Smooth muscle cell (in vitro differentiated cells): ENCODE measurements at regions not wholly inside any gene's neighbourhood (a gene's known extent, or its start where the extent isn't known, plus 50 kb on each side); places are given as distances from the start of the nearest gene placed in this dataset.

Source experiments
- DNase-seq: peaks from one replicate; lab custom pipeline; 2025; ENCODE audit not compliant: unreplicated experiment; lab: John Stamatoyannopoulos, UW
- H2AFZ ChIP-seq: fragments of 200-600 bp; sonication (generic); 2 replicates; pipeline ENCODE4 v1.6.0; 2016; ENCODE audit warnings: antibody characterized with exemption, low read depth, mild to moderate bottlenecking
- H3F3A ChIP-seq: fragments of 200-600 bp; sonication (generic); 2 replicates; pipeline ENCODE4 v1.6.0; 2017; ENCODE audit warnings: antibody characterized with exemption, low read depth
- H3K27ac ChIP-seq: fragments of 200-600 bp; sonication (generic); 2 replicates; pipeline ENCODE4 v1.5.1; 2016; ENCODE audit warnings: low read depth, mild to moderate bottlenecking
- H3K27me3 ChIP-seq: fragments of 200-600 bp; sonication (generic); 2 replicates; pipeline ENCODE4 v1.6.1; 2016; ENCODE audit warnings: low read depth, mild to moderate bottlenecking
- H3K36me3 ChIP-seq: fragments of 200-600 bp; sonication (generic); 2 replicates; pipeline ENCODE4 v1.5.1; 2016; ENCODE audit warnings: low read depth
- H3K4me1 ChIP-seq: fragments of 200-600 bp; sonication (generic); 2 replicates; pipeline ENCODE4 v1.5.1; 2016; ENCODE audit warnings: low read depth
- H3K4me2 ChIP-seq: fragments of 200-600 bp; sonication (generic); 2 replicates; pipeline ENCODE4 v1.6.0; 2016; ENCODE audit warnings: mild to moderate bottlenecking
- H3K4me3 ChIP-seq: fragments of 200-600 bp; sonication (generic); 2 replicates; pipeline ENCODE4 v1.5.1; 2016; ENCODE audit warnings: mild to moderate bottlenecking
- H3K79me2 ChIP-seq: fragments of 200-600 bp; sonication (generic); 2 replicates; pipeline ENCODE4 v1.6.0; 2016; ENCODE audit warnings: low read depth, mild to moderate bottlenecking
- H3K9ac ChIP-seq: fragments of 200-600 bp; sonication (generic); 2 replicates; pipeline ENCODE4 v1.6.0; 2016; ENCODE audit warnings: low read depth
- H3K9me3 ChIP-seq: fragments of 200-600 bp; sonication (generic); replicated peaks from 2 replicates; pipeline ENCODE4 v1.5.1; 2016; ENCODE audit warnings: low read depth
- H4K20me1 ChIP-seq: fragments of 200-600 bp; sonication (generic); 2 replicates; pipeline ENCODE4 v1.6.0; 2016; ENCODE audit warnings: low read depth
- CTCF ChIP-seq: fragments of 200-600 bp; sonication (generic); IDR thresholded peaks from 2 replicates; pipeline ENCODE4 v1.5.1; 2017; ENCODE audit warnings: borderline replicate concordance, mild to moderate bottlenecking, antibody characterized with exemption; ENCODE audit not compliant: insufficient read depth, poor library complexity, severe bottlenecking
- WGBS: methylation state at CpG from one replicate; pipeline ENCODE4 v1.1.7; 2016; ENCODE audit warnings: low lambda C conversion rate; 5-methylcytosine and 5-hydroxymethylcytosine counted together

GRCh38 chr9:126225611-126226609 is 100.7 kb upstream of the MVB12B start:
- DNase-seq, result no peak

GRCh38 chr9:126226991-126227936 is 99.4 kb upstream of the MVB12B start:
- H3K27me3 ChIP-seq, result peaks cover 75% of the 10 kb centered on the region
- DNase-seq, result no peak
- TF ChIP-seq CTCF, result no peak
- no peak overlapping the region for H3K4me2 ChIP-seq
- H3K4me1 ChIP-seq, result no peaks in the 10 kb centered on the region
- H4K20me1 ChIP-seq, result no peaks in the 10 kb centered on the region
- no peaks in the 10 kb centered on the region for H3F3A ChIP-seq
- no peak overlapping the region for H3K4me3 ChIP-seq
- no peaks in the 10 kb centered on the region for H3K79me2 ChIP-seq
- no peaks in the 10 kb centered on the region for H3K9me3 ChIP-seq
- no peak overlapping the region for H3K9ac ChIP-seq
- H3K36me3 ChIP-seq, result no peaks in the 10 kb centered on the region
- H3K27ac ChIP-seq, result no peak overlapping the region
- no peak overlapping the region for H2AFZ ChIP-seq
- 69% methylated on average over 27 of the region's 27 CpGs for WGBS

More at GRCh38 chr9:126225611-126226609, 100.7 kb upstream of the MVB12B start:
- no peak overlapping the region for H3K27ac ChIP-seq
- peaks cover 75% of the 10 kb centered on the region for H3K27me3 ChIP-seq
- no peaks in the 10 kb centered on the region for H3K9me3 ChIP-seq
- H3K4me3 ChIP-seq, result no peak overlapping the region
- H3K79me2 ChIP-seq, result no peaks in the 10 kb centered on the region
- H3F3A ChIP-seq, result no peaks in the 10 kb centered on the region
- no peaks in the 10 kb centered on the region for H3K4me1 ChIP-seq
- no peak overlapping the region for H3K4me2 ChIP-seq
- no peaks in the 10 kb centered on the region for H4K20me1 ChIP-seq
- H2AFZ ChIP-seq, result no peak overlapping the region
- TF ChIP-seq CTCF, result no peak
- WGBS, result 86% methylated on average over 17 of the region's 18 CpGs
- no peaks in the 10 kb centered on the region for H3K36me3 ChIP-seq
- H3K9ac ChIP-seq, result no peak overlapping the region

GRCh38 chr9:126228111-126228780 is 98.4 kb upstream of the MVB12B start:
- peaks cover 67% of the 10 kb centered on the region for H3K27me3 ChIP-seq
- no peaks in the 10 kb centered on the region for H3K36me3 ChIP-seq
- DNase-seq, result no peak
- no peaks in the 10 kb centered on the region for H3K9me3 ChIP-seq
- no peaks in the 10 kb centered on the region for H3F3A ChIP-seq
- H3K4me2 ChIP-seq, result no peak overlapping the region
- no peaks in the 10 kb centered on the region for H4K20me1 ChIP-seq
- TF ChIP-seq CTCF, result no peak
- H3K4me3 ChIP-seq, result no peak overlapping the region
- H3K27ac ChIP-seq, result no peak overlapping the region
- H3K4me1 ChIP-seq, result no peaks in the 10 kb centered on the region
- H2AFZ ChIP-seq, result no peak overlapping the region
- no peaks in the 10 kb centered on the region for H3K79me2 ChIP-seq
- H3K9ac ChIP-seq, result no peak overlapping the region
- 87% methylated on average over 14 of the region's 14 CpGs for WGBS
